H9 (cell line): ENCODE measurements at regions not wholly inside any gene's neighbourhood (a gene's known extent, or its start where the extent isn't known, plus 50 kb on each side); places are given as distances from the start of the nearest gene placed in this dataset.

Experiments
- DNase-seq: peaks from one replicate; pipeline ENCODE4 v3.0.0-alpha.2; 2017
- H2AFZ ChIP-seq: one replicate; pipeline ENCODE4 v1.6.1; 2013; ENCODE audit warnings: mild to moderate bottlenecking, low read length, control low read depth, moderate library complexity
- H2AK5ac ChIP-seq: 2 replicates; pipeline ENCODE4 v1.6.1; 2013; ENCODE audit warnings: low read length, control low read depth, mixed read lengths; ENCODE audit not compliant: insufficient read length
- H2BK120ac ChIP-seq: one replicate; pipeline ENCODE4 v1.6.1; 2013; ENCODE audit warnings: low read depth, mild to moderate bottlenecking, low read length, control low read depth, inconsistent platforms; ENCODE audit not compliant: poor library complexity, severe bottlenecking
- H2BK12ac ChIP-seq: 2 replicates; pipeline ENCODE4 v1.6.1; 2013; ENCODE audit warnings: low read length, control low read depth, mixed read lengths, low read depth; ENCODE audit not compliant: insufficient read length
- H2BK15ac ChIP-seq: 2 replicates; pipeline ENCODE4 v1.6.1; 2013; ENCODE audit warnings: low read depth, low read length, control low read depth
- H2BK20ac ChIP-seq: one replicate; pipeline ENCODE4 v1.6.1; 2013; ENCODE audit warnings: low read depth, mild to moderate bottlenecking, low read length, control low read depth, inconsistent platforms; ENCODE audit not compliant: poor library complexity, severe bottlenecking
- H2BK5ac ChIP-seq: 2 replicates; pipeline ENCODE4 v1.6.1; 2013; ENCODE audit warnings: low read length, control low read depth, mixed read lengths; ENCODE audit not compliant: insufficient read length
- H3K14ac ChIP-seq: 2 replicates; pipeline ENCODE4 v1.6.1; 2013; ENCODE audit warnings: low read length, control low read depth; ENCODE audit not compliant: insufficient read depth
- H3K18ac ChIP-seq: 2 replicates; pipeline ENCODE4 v1.6.1; 2013; ENCODE audit warnings: low read depth, mild to moderate bottlenecking, mixed read lengths, low read length, control low read depth; ENCODE audit not compliant: insufficient read length
- H3K23ac ChIP-seq: 2 replicates; pipeline ENCODE4 v1.6.1; 2013; ENCODE audit warnings: low read length, control low read depth, mixed read lengths, low read depth; ENCODE audit not compliant: insufficient read length
- H3K23me2 ChIP-seq: 2 replicates; pipeline ENCODE4 v1.6.1; 2013; ENCODE audit warnings: low read depth, mild to moderate bottlenecking, mixed read lengths, low read length, control low read depth; ENCODE audit not compliant: insufficient read length, poor library complexity, severe bottlenecking
- H3K27ac ChIP-seq: 2 replicates; pipeline ENCODE4 v1.5.1; 2013; ENCODE audit warnings: low read length, control low read depth, mixed read lengths, low read depth; ENCODE audit not compliant: insufficient read length
- H3K27me3 ChIP-seq: 2 replicates; pipeline ENCODE4 v1.6.1; 2013; ENCODE audit warnings: low read length, control low read depth, inconsistent platforms; ENCODE audit not compliant: insufficient read depth
- H3K4ac ChIP-seq: 2 replicates; pipeline ENCODE4 v1.6.1; 2013; ENCODE audit warnings: low read depth, mild to moderate bottlenecking, control low read depth, inconsistent platforms, low read length, moderate library complexity
- H3K4me1 ChIP-seq: 2 replicates; pipeline ENCODE4 v1.6.1; 2013; ENCODE audit warnings: low read length, control low read depth, inconsistent platforms; ENCODE audit not compliant: insufficient read depth
- H3K4me2 ChIP-seq: 2 replicates; pipeline ENCODE4 v1.6.1; 2013; ENCODE audit warnings: low read length, control low read depth, mixed read lengths; ENCODE audit not compliant: insufficient read length, insufficient read depth
- H3K56ac ChIP-seq: 2 replicates; pipeline ENCODE4 v1.6.1; 2013; ENCODE audit warnings: low read depth, mild to moderate bottlenecking, mixed read lengths, low read length, control low read depth; ENCODE audit not compliant: insufficient read length
- H3K79me1 ChIP-seq: 2 replicates; pipeline ENCODE4 v1.6.1; 2013; ENCODE audit warnings: low read depth, mild to moderate bottlenecking, moderate library complexity, low read length, control low read depth, inconsistent platforms; ENCODE audit not compliant: insufficient read depth, poor library complexity, severe bottlenecking
- H3K79me2 ChIP-seq: 2 replicates; pipeline ENCODE4 v1.6.1; 2013; ENCODE audit warnings: low read length, control low read depth, inconsistent platforms; ENCODE audit not compliant: insufficient read depth
- H3K9ac ChIP-seq: 2 replicates; pipeline ENCODE4 v1.6.1; 2013; ENCODE audit warnings: low read length, control low read depth, mixed read lengths; ENCODE audit not compliant: insufficient read length; ENCODE audit errors: extremely low read depth
- H3K9me3 ChIP-seq: one replicate; pipeline ENCODE4 v1.6.1; 2013; ENCODE audit warnings: low read depth, low read length, inconsistent platforms; ENCODE audit not compliant: control insufficient read depth
- H3T11ph ChIP-seq: one replicate; pipeline ENCODE4 v1.6.1; 2013; ENCODE audit warnings: mild to moderate bottlenecking, low read length, control low read depth, inconsistent platforms
- H4K20me1 ChIP-seq: one replicate; pipeline ENCODE4 v1.6.1; 2013; ENCODE audit not compliant: control insufficient read depth, insufficient read length, insufficient read depth
- H4K5ac ChIP-seq: 2 replicates; pipeline ENCODE4 v1.6.1; 2013; ENCODE audit warnings: low read depth, mild to moderate bottlenecking, mixed read lengths, low read length, control low read depth; ENCODE audit not compliant: insufficient read length
- H4K8ac ChIP-seq: replicated peaks from 2 replicates; pipeline ENCODE4 v1.6.1; 2013; ENCODE audit warnings: low read length, control low read depth, mixed read lengths, low read depth; ENCODE audit not compliant: insufficient read length
- H4K91ac ChIP-seq: 2 replicates; pipeline ENCODE4 v1.6.1; 2013; ENCODE audit warnings: low read depth, mild to moderate bottlenecking, moderate library complexity, mixed read lengths, low read length, control low read depth; ENCODE audit not compliant: insufficient read length
- H3K27ac Mint-ChIP-seq, 3 experiments: 2 replicates in 2 of 3; 3 replicates in 1 of 3; pipeline ENCODE4 v1.8.0; 2020 to 2021; ENCODE audit warnings: mixed read lengths in 3 of 3, mild to moderate bottlenecking in 1 of 3, moderate library complexity in 1 of 3
- H3K27me3 Mint-ChIP-seq: 2 replicates; pipeline ENCODE4 v1.8.0; 2021; ENCODE audit warnings: low read depth, mild to moderate bottlenecking, moderate library complexity, mixed read lengths
- H3K36me3 Mint-ChIP-seq, 3 experiments: 2 replicates in 2 of 3; 3 replicates in 1 of 3; pipeline ENCODE4 v1.8.0; 2020 to 2021; ENCODE audit warnings: low read depth in 3 of 3, mixed read lengths in 3 of 3; ENCODE audit not compliant: insufficient read depth in 1 of 3
- H3K4me1 Mint-ChIP-seq, 2 experiments: 2 replicates each; pipeline ENCODE4 v1.8.0; 2020; ENCODE audit warnings: mixed read lengths in 2 of 2
- H3K4me3 Mint-ChIP-seq, 2 experiments: 2 replicates in 1 of 2; 3 replicates in 1 of 2; pipeline ENCODE4 v1.8.0; 2020 to 2021; ENCODE audit warnings: mild to moderate bottlenecking in 2 of 2, mixed read lengths in 2 of 2, moderate library complexity in 1 of 2
- H3K9me3 Mint-ChIP-seq, 2 experiments: 2 replicates in 1 of 2; 3 replicates in 1 of 2; pipeline ENCODE4 v1.8.0; 2020; ENCODE audit warnings: mild to moderate bottlenecking in 2 of 2, mixed read lengths in 2 of 2, moderate library complexity in 1 of 2
- CTCF ChIP-seq: fragments of 200-600 bp; sonication (generic); conservative IDR thresholded peaks from 3 replicates; pipeline ENCODE4 v1.8.0; 2021; ENCODE audit warnings: antibody characterized with exemption, mild to moderate bottlenecking
- WGBS: extraction: QIAGEN DNeasy Blood & Tissue Kit; methylation state at CpG from one replicate; pipeline ENCODE4 v1.1.7; 2013; ENCODE audit warnings: missing lambda C conversion rate, low lambda C conversion rate, mixed read lengths; ENCODE audit not compliant: insufficient read length; ENCODE audit errors: extremely low coverage; 5-methylcytosine and 5-hydroxymethylcytosine counted together

- Mint-ChIP-seq H3K4me3 (no peak overlapping the region), H3K36me3 (no peaks in the 10 kb centered on the region), H3K9me3 (no peaks in the 10 kb centered on the region; a peak in 1 of 5 replicates), H3K27me3 (no peaks in the 10 kb centered on the region), H3K4me1 (no peaks in the 10 kb centered on the region), H3K27ac (no peak overlapping the region)
- Histone ChIP-seq H3K56ac (no peak overlapping the region), H3K27ac (no peak overlapping the region), H2BK12ac (no peak overlapping the region), H3K4me2 (no peak overlapping the region), H2AK5ac (no peak overlapping the region), H3K23me2 (no peaks in the 10 kb centered on the region), H3T11ph (no peak overlapping the region), H3K14ac (no peak overlapping the region), H2AFZ (no peak overlapping the region), H4K8ac (no peak overlapping the region), H3K79me2 (no peaks in the 10 kb centered on the region), H3K4ac (no peak overlapping the region), H4K5ac (no peak overlapping the region), H3K79me1 (no peaks in the 10 kb centered on the region), H2BK5ac (no peak overlapping the region), H2BK120ac (no peak overlapping the region), H2BK20ac (no peak overlapping the region), H3K4me1 (no peaks in the 10 kb centered on the region), H4K91ac (no peak overlapping the region), H3K9me3 (no peaks in the 10 kb centered on the region), H4K20me1 (no peaks in the 10 kb centered on the region), H3K23ac (no peak overlapping the region), H2BK15ac (no peak overlapping the region), H3K27me3 (no peaks in the 10 kb centered on the region), H3K18ac (no peak overlapping the region), H3K9ac (no peak overlapping the region)
- TF ChIP-seq CTCF, result no peak
- no peak for DNase-seq
- no CpG with 5 or more reads among the region's 1 CpG for WGBS
These were observed 209.4 kb downstream of the PTPRC start for GRCh38 chr1:198848206-198848605.
